Mucosa of rectum (tissue), 2 donors: ENCODE measurements at regions not wholly inside any gene's neighbourhood (a gene's known extent, or its start where the extent isn't known, plus 50 kb on each side); places are given as distances from the start of the nearest gene placed in this dataset.

Source experiments
- H3K27ac ChIP-seq, 2 donors: one replicate each; pipeline ENCODE4 v1.7.0; 2013; ENCODE audit warnings: inconsistent platforms in 2 of 2, low read depth in 2 of 2, low read length in 2 of 2
- H3K27me3 ChIP-seq, 2 donors: one replicate each; pipeline ENCODE4 v1.7.0; 2013; ENCODE audit warnings: low read length in 2 of 2; ENCODE audit not compliant: control insufficient read depth in 2 of 2, insufficient read depth in 2 of 2
- H3K36me3 ChIP-seq, 2 donors: one replicate each; pipeline ENCODE4 v1.7.0; 2013; ENCODE audit warnings: low read length in 2 of 2; ENCODE audit not compliant: control insufficient read depth in 2 of 2, insufficient read depth in 2 of 2
- H3K4me1 ChIP-seq, 2 donors: one replicate each; pipeline ENCODE4 v1.7.0; 2013; ENCODE audit warnings: low read length in 2 of 2, mild to moderate bottlenecking in 1 of 2; ENCODE audit not compliant: control insufficient read depth in 2 of 2, insufficient read depth in 2 of 2
- H3K4me3 ChIP-seq, 2 donors: one replicate each; pipeline ENCODE4 v1.7.0; 2013; ENCODE audit warnings: low read length in 2 of 2
- H3K9ac ChIP-seq, 2 donors: one replicate each; pipeline ENCODE4 v1.7.0; 2013; ENCODE audit warnings: low read length in 2 of 2, low read depth in 1 of 2, mild to moderate bottlenecking in 1 of 2
- H3K9me3 ChIP-seq, 2 donors: one replicate each; pipeline ENCODE4 v1.7.0; 2013; ENCODE audit warnings: low read length in 2 of 2; ENCODE audit not compliant: control insufficient read depth in 2 of 2
- donor health status: healthy.
- donor health status: Normal muscosa, but diverticular disease.

GRCh38 chr11:91859666-91860065 lies 365.0 kb upstream of the FAT3 start:
- no peak overlapping the region for H3K27ac ChIP-seq
- no peaks in the 10 kb centered on the region for H3K4me1 ChIP-seq
- no peaks in the 10 kb centered on the region for H3K27me3 ChIP-seq
- no peak overlapping the region for H3K9ac ChIP-seq
- no peak overlapping the region for H3K4me3 ChIP-seq
- no peaks in the 10 kb centered on the region for H3K9me3 ChIP-seq
- H3K36me3 ChIP-seq: no peaks in the 10 kb centered on the region

GRCh38 chr11:91857179-91857578 lies 367.4 kb upstream of the FAT3 start:
- no peak overlapping the region for H3K4me3 ChIP-seq
- H3K36me3 ChIP-seq: no peaks in the 10 kb centered on the region
- no peak overlapping the region for H3K9ac ChIP-seq
- H3K27ac ChIP-seq: no peak overlapping the region
- no peaks in the 10 kb centered on the region for H3K27me3 ChIP-seq
- no peaks in the 10 kb centered on the region for H3K9me3 ChIP-seq
- no peaks in the 10 kb centered on the region for H3K4me1 ChIP-seq

- Histone ChIP-seq H3K27ac (no peak overlapping the region), H3K27me3 (no peaks in the 10 kb centered on the region), H3K9me3 (no peaks in the 10 kb centered on the region), H3K36me3 (no peaks in the 10 kb centered on the region), H3K4me1 (no peaks in the 10 kb centered on the region), H3K4me3 (no peak overlapping the region), H3K9ac (no peak overlapping the region)
These were observed 369.8 kb upstream of the FAT3 start for GRCh38 chr11:91854780-91855179.

- Histone ChIP-seq H3K9ac (no peak overlapping the region), H3K9me3 (no peaks in the 10 kb centered on the region), H3K4me3 (no peak overlapping the region), H3K27me3 (no peaks in the 10 kb centered on the region), H3K4me1 (no peaks in the 10 kb centered on the region), H3K27ac (no peak overlapping the region), H3K36me3 (no peaks in the 10 kb centered on the region)
These were observed 370.4 kb upstream of the FAT3 start for GRCh38 chr11:91854171-91854570.

GRCh38 chr11:91851908-91852307 lies 372.7 kb upstream of the FAT3 start:
- Histone ChIP-seq H3K9me3 (no peaks in the 10 kb centered on the region), H3K36me3 (no peaks in the 10 kb centered on the region), H3K4me1 (no peaks in the 10 kb centered on the region), H3K9ac (no peak overlapping the region), H3K27ac (no peak overlapping the region), H3K4me3 (no peak overlapping the region), H3K27me3 (no peaks in the 10 kb centered on the region)

- H3K4me1 ChIP-seq: no peaks in the 10 kb centered on the region
- H3K36me3 ChIP-seq: no peaks in the 10 kb centered on the region
- no peak overlapping the region for H3K9ac ChIP-seq
- no peak overlapping the region for H3K4me3 ChIP-seq
- no peaks in the 10 kb centered on the region for H3K27me3 ChIP-seq
- H3K27ac ChIP-seq: no peak overlapping the region
- no peaks in the 10 kb centered on the region for H3K9me3 ChIP-seq
These were observed 373.9 kb upstream of the FAT3 start for GRCh38 chr11:91850533-91851275.

- Histone ChIP-seq H3K36me3 (no peaks in the 10 kb centered on the region), H3K9me3 (no peaks in the 10 kb centered on the region), H3K9ac (no peak overlapping the region), H3K4me3 (no peak overlapping the region), H3K4me1 (no peaks in the 10 kb centered on the region), H3K27ac (no peak overlapping the region), H3K27me3 (no peaks in the 10 kb centered on the region)
These were observed 374.6 kb upstream of the FAT3 start for GRCh38 chr11:91850021-91850420.

GRCh38 chr11:91846649-91847048 lies 378.0 kb upstream of the FAT3 start:
- no peak overlapping the region for H3K4me3 ChIP-seq
- H3K27me3 ChIP-seq: no peaks in the 10 kb centered on the region
- no peaks in the 10 kb centered on the region for H3K9me3 ChIP-seq
- H3K36me3 ChIP-seq: no peaks in the 10 kb centered on the region
- H3K27ac ChIP-seq: no peak overlapping the region
- no peaks in the 10 kb centered on the region for H3K4me1 ChIP-seq
- no peak overlapping the region for H3K9ac ChIP-seq

GRCh38 chr11:91846002-91846401 lies 378.6 kb upstream of the FAT3 start:
- Histone ChIP-seq H3K27ac (no peak overlapping the region), H3K9ac (no peak overlapping the region), H3K9me3 (no peaks in the 10 kb centered on the region), H3K4me1 (no peaks in the 10 kb centered on the region), H3K36me3 (no peaks in the 10 kb centered on the region), H3K4me3 (no peak overlapping the region), H3K27me3 (no peaks in the 10 kb centered on the region)

GRCh38 chr11:91840640-91841240 lies 383.9 kb upstream of the FAT3 start:
- H3K9me3 ChIP-seq: no peaks in the 10 kb centered on the region
- no peak overlapping the region for H3K9ac ChIP-seq
- no peak overlapping the region for H3K27ac ChIP-seq
- H3K4me1 ChIP-seq: no peaks in the 10 kb centered on the region
- no peaks in the 10 kb centered on the region for H3K27me3 ChIP-seq
- H3K36me3 ChIP-seq: no peaks in the 10 kb centered on the region
- no peak overlapping the region for H3K4me3 ChIP-seq
